GM12878 (cell line): ENCODE measurements at regions not wholly inside any gene's neighbourhood (a gene's known extent, or its start where the extent isn't known, plus 50 kb on each side); places are given as distances from the start of the nearest gene placed in this dataset.
A peak's percentile ranks its signal among the peaks of the same experiment; 100 is the strongest.

Source experiments
- ATAC-seq: fragments of 200-7000 bp; cut with Tn5 transposase; 3 replicates; pipeline ENCODE4 v1.9.1; 2020; ENCODE audit warnings: mild to moderate bottlenecking, moderate library complexity
- BruUV-seq: library from RNA; stranded (reverse); fragments of 400-500 nt; replicated peaks from 2 replicates; lab custom pipeline; 2021; lab: Mats Ljungman, UMichigan
- CTCF ChIA-PET: fragments of 300-600 bp; sonication (Branson Sonifier 250); formaldehyde crosslinking; extraction: SDS; loops from one replicate; lab custom pipeline; 2021; ENCODE audit warnings: inconsistent platforms; lab: Yijun Ruan, JAX
- POLR2A ChIA-PET: fragments of 350-600 bp; formaldehyde crosslinking; extraction: SDS; loops from one replicate; lab custom pipeline; 2021; ENCODE audit warnings: inconsistent platforms; lab: Charles Lee
- RAD21 ChIA-PET: fragments of 300-600 bp; sonication (Branson Sonifier 250); formaldehyde crosslinking; loops from one replicate; lab custom pipeline; 2023; ENCODE audit warnings: antibody characterized with exemption; ENCODE audit not compliant: unreplicated experiment; lab: Charles Lee
- SMC1A ChIA-PET: fragments of 300-600 bp; sonication (Branson Sonifier 250); formaldehyde crosslinking; loops from one replicate; lab custom pipeline; 2023; ENCODE audit not compliant: unreplicated experiment, uncharacterized antibody; lab: Charles Lee
- DNase-seq: peaks from one replicate; pipeline ENCODE4 v3.0.0-alpha.2; 2011; ENCODE audit warnings: low read depth, low spot score
- FAIRE-seq: peaks from 3 replicates; lab custom pipeline; 2011; peaks lifted over from hg19 to GRCh38; lab: Jason Lieb, UNC
- H2AFZ ChIP-seq: 2 replicates; pipeline ENCODE4 v1.6.0; 2011; ENCODE audit warnings: low read depth, low read length, control low read depth; ENCODE audit not compliant: control insufficient read depth
- H3K27ac ChIP-seq: 2 replicates; pipeline ENCODE4 v1.5.1; 2011; ENCODE audit warnings: control low read depth; ENCODE audit not compliant: control insufficient read depth, insufficient read depth
- H3K27me3 ChIP-seq, 2 experiments: replicated peaks in 1 of 2; 2 replicates each; pipeline versions ENCODE4 v1.6.0 to v1.6.1; 2011; ENCODE audit warnings: low read length in 1 of 2; ENCODE audit not compliant: control insufficient read depth in 2 of 2, insufficient read depth in 2 of 2
- H3K36me3 ChIP-seq, 2 experiments: 2 replicates each; pipeline ENCODE4 v1.5.1; 2011; ENCODE audit warnings: low read length in 1 of 2; ENCODE audit not compliant: control insufficient read depth in 2 of 2, insufficient read depth in 2 of 2
- H3K4me1 ChIP-seq: 2 replicates; pipeline ENCODE4 v1.6.1; 2011; ENCODE audit warnings: mild to moderate bottlenecking, low read length, moderate library complexity, mixed read lengths; ENCODE audit not compliant: control insufficient read depth, insufficient read depth
- H3K4me2 ChIP-seq: 2 replicates; pipeline ENCODE4 v1.6.0; 2011; ENCODE audit warnings: control low read depth; ENCODE audit not compliant: control insufficient read depth, insufficient read depth
- H3K4me3 ChIP-seq: fragments of 200-600 bp; sonication (generic); 2 replicates; pipeline ENCODE4 v1.5.1; 2016
- H3K79me2 ChIP-seq: 2 replicates; pipeline ENCODE4 v1.6.0; 2011; ENCODE audit warnings: low read length; ENCODE audit not compliant: control insufficient read depth, insufficient read depth
- H3K9ac ChIP-seq: 2 replicates; pipeline ENCODE4 v1.8.0; 2011; ENCODE audit warnings: low read length, control low read depth, mixed read lengths; ENCODE audit not compliant: control insufficient read depth, insufficient read depth
- H3K9me3 ChIP-seq: replicated peaks from 3 replicates; pipeline ENCODE4 v1.5.1; 2011; ENCODE audit warnings: mild to moderate bottlenecking, low read length; ENCODE audit not compliant: control insufficient read depth, insufficient read depth
- H4K20me1 ChIP-seq: 2 replicates; pipeline ENCODE4 v1.6.0; 2011; ENCODE audit not compliant: control insufficient read depth, insufficient read depth
- ATF7 ChIP-seq: fragments of 450-650 bp; IDR thresholded peaks from 2 replicates; pipeline ENCODE4 v1.6.1; 2016; ENCODE audit warnings: low read depth, mild to moderate bottlenecking
- FOS ChIP-seq: IDR thresholded peaks from 3 replicates; pipeline ENCODE4 v1.6.1; 2011; ENCODE audit warnings: borderline replicate concordance; ENCODE audit not compliant: insufficient read length; ENCODE audit errors: extremely low read depth
- GABPA ChIP-seq: IDR thresholded peaks from 2 replicates; pipeline ENCODE4 v1.6.1; 2014; ENCODE audit warnings: antibody characterized with exemption, low read depth, mild to moderate bottlenecking, inconsistent platforms
- IKZF1 ChIP-seq: fragments of 450-650 bp; conservative IDR thresholded peaks from 2 replicates; pipeline ENCODE4 v1.6.1; 2017; ENCODE audit warnings: antibody characterized with exemption, mild to moderate bottlenecking
- IRF4 ChIP-seq: IDR thresholded peaks from 2 replicates; pipeline ENCODE4 v1.6.1; 2011; ENCODE audit warnings: low read depth, low read length
- NFYB ChIP-seq: IDR thresholded peaks from 2 replicates; pipeline ENCODE4 v1.6.1; 2011; ENCODE audit warnings: low read depth, mild to moderate bottlenecking, low read length, improper control_type of control experiment, moderate library complexity; ENCODE audit not compliant: insufficient read depth
- NR2C1 ChIP-seq: fragments of 450-650 bp; IDR thresholded peaks from 2 replicates; pipeline ENCODE4 v1.6.1; 2017; ENCODE audit warnings: antibody characterized with exemption, mild to moderate bottlenecking, moderate library complexity
- POU2F2 ChIP-seq: IDR thresholded peaks from 3 replicates; pipeline ENCODE4 v1.6.1; 2011; ENCODE audit warnings: low read depth, mild to moderate bottlenecking, low read length, borderline replicate concordance
- RFX5 ChIP-seq: IDR thresholded peaks from 2 replicates; pipeline ENCODE4 v1.6.1; 2011; ENCODE audit warnings: low read depth, low read length, improper control_type of control experiment
- STAT3 ChIP-seq: IDR thresholded peaks from 2 replicates; pipeline ENCODE4 v1.6.1; 2011; ENCODE audit warnings: low read depth, low read length, improper control_type of control experiment
- ZNF384 ChIP-seq: IDR thresholded peaks from 2 replicates; pipeline ENCODE4 v1.6.1; 2012; ENCODE audit warnings: low read depth, mild to moderate bottlenecking, low read length, improper control_type of control experiment, borderline replicate concordance
- WGBS: methylation state at CpG from one replicate; pipeline ENCODE4 v1.1.6; 2016; ENCODE audit warnings: low lambda C conversion rate; ENCODE audit not compliant: insufficient replicate concordance, insufficient coverage; ENCODE audit errors: missing lambda C conversion rate; 5-methylcytosine and 5-hydroxymethylcytosine counted together
- in situ Hi-C: fragments of 300-500 bp; cut with MboI; formaldehyde crosslinking; loops from 9 replicates; pipeline ENCODE4 v1.14.3; 2018; ENCODE audit warnings: mixed read lengths
- intact Hi-C: fragments of 100-400 bp; cut with micrococcal nuclease; formaldehyde crosslinking; loops from one replicate; pipeline ENCODE4 v1.14.2; 2022; ENCODE audit not compliant: unreplicated experiment
- TF ChIP-seq, protein P1 (sequence below): fragments of 450-650 bp; IDR thresholded peaks from 2 replicates; pipeline ENCODE4 v1.6.1; 2016; ENCODE audit warnings: mild to moderate bottlenecking
- TF ChIP-seq, protein P2 (sequence below): IDR thresholded peaks from 2 replicates; pipeline ENCODE4 v1.6.1; 2011; ENCODE audit warnings: borderline replicate concordance, low read depth, mild to moderate bottlenecking, moderate library complexity, mixed read lengths, low read length; ENCODE audit not compliant: insufficient read depth; ENCODE audit errors: extremely low read length
- TF ChIP-seq, protein P3 (sequence below): IDR thresholded peaks from 2 replicates; pipeline ENCODE4 v1.6.1; 2012; ENCODE audit warnings: low read depth, low read length, improper control_type of control experiment
- TF ChIP-seq, protein P4 (sequence below): fragments of 450-650 bp; IDR thresholded peaks from 2 replicates; pipeline ENCODE4 v1.6.1; 2017; ENCODE audit warnings: antibody characterized with exemption, mild to moderate bottlenecking, moderate library complexity

DNA sequence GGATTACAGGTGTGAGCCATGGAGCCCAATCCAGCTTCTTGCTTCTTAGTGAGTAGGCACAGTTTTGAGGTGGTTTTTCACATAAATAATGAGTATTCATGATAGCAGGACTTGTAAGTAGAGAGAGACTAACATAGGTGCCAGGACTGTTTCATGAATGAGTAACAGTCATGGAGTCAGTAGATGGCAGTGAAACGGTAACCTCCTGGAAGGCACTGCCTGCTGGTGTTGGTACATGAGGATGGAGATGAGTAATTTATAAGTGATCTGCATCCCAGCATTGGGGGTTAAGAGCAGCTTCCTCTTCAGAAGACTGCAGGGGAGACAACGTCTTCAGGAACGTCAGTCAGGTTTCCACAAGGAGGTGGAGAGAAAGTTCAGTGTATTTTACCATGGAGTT, 143.8 kb downstream of the HAUS1 start (continued):
- TF ChIP-seq FOS, result no peak
- no peak for TF ChIP-seq RFX5
- no peak for TF ChIP-seq NFYB

DNA sequence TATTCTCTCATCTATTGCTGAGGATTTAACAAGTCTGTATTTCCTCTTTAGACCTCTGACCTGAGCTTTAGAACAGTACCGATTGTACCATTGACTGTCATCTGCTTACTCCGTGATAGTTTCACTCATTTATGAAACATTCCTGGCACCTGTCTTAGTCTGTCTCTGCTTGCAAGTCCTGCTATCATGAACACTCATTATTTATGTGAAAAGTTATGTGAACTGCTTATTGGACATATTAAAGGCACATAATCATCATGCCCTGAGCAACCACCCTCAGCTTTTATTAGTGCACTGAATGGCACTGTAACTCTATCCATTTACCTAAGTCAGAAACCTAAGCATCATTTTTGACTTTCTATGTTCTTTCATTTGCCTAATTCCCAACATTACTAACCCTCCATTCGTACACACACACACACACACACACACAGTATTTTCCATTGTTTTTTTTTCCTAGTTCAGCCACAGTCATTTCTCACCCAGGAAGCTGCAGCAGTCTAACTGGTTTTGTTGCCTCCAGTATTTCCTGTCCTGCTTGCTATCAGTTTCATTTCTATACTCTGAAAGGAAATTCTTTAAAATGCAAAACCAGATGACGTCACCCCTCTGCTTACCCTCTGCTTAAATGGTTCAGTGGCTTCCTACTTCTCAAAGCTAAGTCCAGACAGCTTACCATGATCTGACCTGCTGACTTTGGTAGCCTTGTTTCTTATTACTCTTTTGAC, 146.1 kb downstream of the HAUS1 start:
- peak; percentile 98 for ATAC-seq
- ChIA-PET RAD21 (interaction anchor here (0.6 to 2.1 kb wide), 4 partner anchors 31 to 864 kb away, joined by 3 to 11 read pairs (median 4); a partner anchor contains a TSS), POLR2A (interaction anchor here (0.6 to 1.4 kb wide), 6 partner anchors 9 to 96 kb away, joined by 3 to 5 read pairs (median 3); a partner anchor contains a TSS), CTCF (interaction anchor here (0.9 to 4.1 kb wide), 4 partner anchors 10 to 408 kb away, joined by 3 to 34 read pairs (median 4); a partner anchor contains a TSS), SMC1A (interaction anchor here (0.6 to 3.4 kb wide), 8 partner anchors 15 to 81 kb away, joined by 3 to 11 read pairs (median 5); a partner anchor contains a TSS)
- Histone ChIP-seq H3K9me3 (no peaks in the 10 kb centered on the region), H2AFZ (peak overlapping the region; percentile 6; the same call in 1 of the 2 replicates), H3K4me1 (peaks cover 22% of the 10 kb centered on the region), H4K20me1 (no peaks in the 10 kb centered on the region), H3K36me3 (peaks cover 0 to 3% of the 10 kb centered on the region in 2 experiments), H3K27ac (peak overlapping the region; percentile 75), H3K27me3 (no peaks in the 10 kb centered on the region), H3K9ac (peak overlapping the region; percentile 32), H3K79me2 (peaks cover 23% of the 10 kb centered on the region), H3K4me2 (peak overlapping the region; percentile 75), H3K4me3 (peak overlapping the region; percentile 41; the same call in 1 of the 2 replicates)
- intact Hi-C loops (loop anchor here (2.0 kb wide), 1 partner anchor 77 kb away; no protein-coding TSS in a partner anchor), in situ Hi-C loops (no loop called here)
- BruUV-seq, result no TSS peak
- DNase-seq, result peak; percentile 92
- 0% methylated on average over 4 of the region's 4 CpGs for WGBS
- peak; percentile 100 for FAIRE-seq
- TF ChIP-seq GABPA (peak; percentile 56; the same call in 1 of the 2 replicates), IRF4 (peak; percentile 77), ZNF384 (peak; percentile 78), POU2F2 (peak; percentile 91), ATF7 (peak; percentile 100), IKZF1 (peak; percentile 90), NR2C1 (no peak), STAT3 (no peak)
- TF ChIP-seq, protein P1, sequence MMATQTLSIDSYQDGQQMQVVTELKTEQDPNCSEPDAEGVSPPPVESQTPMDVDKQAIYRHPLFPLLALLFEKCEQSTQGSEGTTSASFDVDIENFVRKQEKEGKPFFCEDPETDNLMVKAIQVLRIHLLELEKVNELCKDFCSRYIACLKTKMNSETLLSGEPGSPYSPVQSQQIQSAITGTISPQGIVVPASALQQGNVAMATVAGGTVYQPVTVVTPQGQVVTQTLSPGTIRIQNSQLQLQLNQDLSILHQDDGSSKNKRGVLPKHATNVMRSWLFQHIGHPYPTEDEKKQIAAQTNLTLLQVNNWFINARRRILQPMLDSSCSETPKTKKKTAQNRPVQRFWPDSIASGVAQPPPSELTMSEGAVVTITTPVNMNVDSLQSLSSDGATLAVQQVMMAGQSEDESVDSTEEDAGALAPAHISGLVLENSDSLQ, result peak; percentile 29; the same call in 1 of the 2 replicates
- TF ChIP-seq, protein P2, sequence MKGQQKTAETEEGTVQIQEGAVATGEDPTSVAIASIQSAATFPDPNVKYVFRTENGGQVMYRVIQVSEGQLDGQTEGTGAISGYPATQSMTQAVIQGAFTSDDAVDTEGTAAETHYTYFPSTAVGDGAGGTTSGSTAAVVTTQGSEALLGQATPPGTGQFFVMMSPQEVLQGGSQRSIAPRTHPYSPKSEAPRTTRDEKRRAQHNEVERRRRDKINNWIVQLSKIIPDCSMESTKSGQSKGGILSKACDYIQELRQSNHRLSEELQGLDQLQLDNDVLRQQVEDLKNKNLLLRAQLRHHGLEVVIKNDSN, result no peak
- TF ChIP-seq, protein P3, sequence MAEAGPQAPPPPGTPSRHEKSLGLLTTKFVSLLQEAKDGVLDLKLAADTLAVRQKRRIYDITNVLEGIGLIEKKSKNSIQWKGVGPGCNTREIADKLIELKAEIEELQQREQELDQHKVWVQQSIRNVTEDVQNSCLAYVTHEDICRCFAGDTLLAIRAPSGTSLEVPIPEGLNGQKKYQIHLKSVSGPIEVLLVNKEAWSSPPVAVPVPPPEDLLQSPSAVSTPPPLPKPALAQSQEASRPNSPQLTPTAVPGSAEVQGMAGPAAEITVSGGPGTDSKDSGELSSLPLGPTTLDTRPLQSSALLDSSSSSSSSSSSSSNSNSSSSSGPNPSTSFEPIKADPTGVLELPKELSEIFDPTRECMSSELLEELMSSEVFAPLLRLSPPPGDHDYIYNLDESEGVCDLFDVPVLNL, result peak; percentile 17; the same call in 1 of the 2 replicates
- TF ChIP-seq, protein P4, sequence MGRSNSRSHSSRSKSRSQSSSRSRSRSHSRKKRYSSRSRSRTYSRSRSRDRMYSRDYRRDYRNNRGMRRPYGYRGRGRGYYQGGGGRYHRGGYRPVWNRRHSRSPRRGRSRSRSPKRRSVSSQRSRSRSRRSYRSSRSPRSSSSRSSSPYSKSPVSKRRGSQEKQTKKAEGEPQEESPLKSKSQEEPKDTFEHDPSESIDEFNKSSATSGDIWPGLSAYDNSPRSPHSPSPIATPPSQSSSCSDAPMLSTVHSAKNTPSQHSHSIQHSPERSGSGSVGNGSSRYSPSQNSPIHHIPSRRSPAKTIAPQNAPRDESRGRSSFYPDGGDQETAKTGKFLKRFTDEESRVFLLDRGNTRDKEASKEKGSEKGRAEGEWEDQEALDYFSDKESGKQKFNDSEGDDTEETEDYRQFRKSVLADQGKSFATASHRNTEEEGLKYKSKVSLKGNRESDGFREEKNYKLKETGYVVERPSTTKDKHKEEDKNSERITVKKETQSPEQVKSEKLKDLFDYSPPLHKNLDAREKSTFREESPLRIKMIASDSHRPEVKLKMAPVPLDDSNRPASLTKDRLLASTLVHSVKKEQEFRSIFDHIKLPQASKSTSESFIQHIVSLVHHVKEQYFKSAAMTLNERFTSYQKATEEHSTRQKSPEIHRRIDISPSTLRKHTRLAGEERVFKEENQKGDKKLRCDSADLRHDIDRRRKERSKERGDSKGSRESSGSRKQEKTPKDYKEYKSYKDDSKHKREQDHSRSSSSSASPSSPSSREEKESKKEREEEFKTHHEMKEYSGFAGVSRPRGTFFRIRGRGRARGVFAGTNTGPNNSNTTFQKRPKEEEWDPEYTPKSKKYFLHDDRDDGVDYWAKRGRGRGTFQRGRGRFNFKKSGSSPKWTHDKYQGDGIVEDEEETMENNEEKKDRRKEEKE, result no peak
